ENCODE measurements at regions not wholly inside any gene's neighbourhood (a gene's known extent, or its start where the extent isn't known, plus 50 kb on each side); places are given as distances from the start of the nearest gene placed in this dataset.

- ChIA-PET POLR2A (no interaction called here), CTCF (no interaction called here)
- TF ChIP-seq CTCF (IDR thresholded peaks at IDR 0.05): no peak
- no peaks in the 10 kb centered on the region for H3K4me1 Mint-ChIP-seq (ENCODE audit: low read depth)
- no peak for ATAC-seq
- no peak overlapping the region for H3K4me3 Mint-ChIP-seq
- no peaks in the 10 kb centered on the region for H3K36me3 Mint-ChIP-seq (ENCODE audit: low read depth)
- no peak overlapping the region for H3K27ac Mint-ChIP-seq
- peaks cover 9% of the 10 kb centered on the region for H3K9me3 Mint-ChIP-seq
- no peak for DNase-seq
- no peaks in the 10 kb centered on the region for H3K27me3 Mint-ChIP-seq
- intact Hi-C loops (cut with micrococcal nuclease): no loop called here
Observed at GRCh38 chr17:71845337-71845736, 275.5 kb upstream of the SOX9 start.

GRCh38 chr17:71846561-71847110 is 274.2 kb upstream of the SOX9 start:
- no peak overlapping the region for H3K4me3 Mint-ChIP-seq
- ChIA-PET CTCF (no interaction called here), POLR2A (no interaction called here)
- H3K27ac Mint-ChIP-seq: no peak overlapping the region
- H3K4me1 Mint-ChIP-seq (ENCODE audit: low read depth): no peaks in the 10 kb centered on the region
- H3K27me3 Mint-ChIP-seq: no peaks in the 10 kb centered on the region
- peaks cover 9% of the 10 kb centered on the region for H3K9me3 Mint-ChIP-seq
- ATAC-seq (no peak), DNase-seq (no peak)
- no peaks in the 10 kb centered on the region for H3K36me3 Mint-ChIP-seq (ENCODE audit: low read depth)
- intact Hi-C loops (cut with micrococcal nuclease): no loop called here
- no peak for TF ChIP-seq CTCF (IDR thresholded peaks at IDR 0.05)

- Mint-ChIP-seq H3K9me3 (peaks cover under 1% of the 10 kb centered on the region), H3K4me3 (no peak overlapping the region), H3K36me3 (ENCODE audit: low read depth) (no peaks in the 10 kb centered on the region), H3K27ac (no peak overlapping the region), H3K4me1 (ENCODE audit: low read depth) (no peaks in the 10 kb centered on the region), H3K27me3 (no peaks in the 10 kb centered on the region)
- CTCF ChIA-PET: no interaction called here
- ATAC-seq (no peak), DNase-seq (no peak)
- intact Hi-C loops (cut with micrococcal nuclease): no loop called here
- POLR2A ChIA-PET: no interaction called here
- no peak for TF ChIP-seq CTCF (IDR thresholded peaks at IDR 0.05)
Observed at GRCh38 chr17:71849783-71850768, 270.7 kb upstream of the SOX9 start.

GRCh38 chr17:71850812-71851211 is 270.0 kb upstream of the SOX9 start:
- ATAC-seq: no peak
- Mint-ChIP-seq H3K4me1 (ENCODE audit: low read depth) (no peaks in the 10 kb centered on the region), H3K9me3 (no peaks in the 10 kb centered on the region), H3K4me3 (no peak overlapping the region), H3K36me3 (ENCODE audit: low read depth) (no peaks in the 10 kb centered on the region), H3K27ac (no peak overlapping the region), H3K27me3 (no peaks in the 10 kb centered on the region)
- no peak for DNase-seq
- CTCF ChIA-PET: no interaction called here
- intact Hi-C loops (cut with micrococcal nuclease): no loop called here
- TF ChIP-seq CTCF (IDR thresholded peaks at IDR 0.05): no peak
- POLR2A ChIA-PET: no interaction called here

- Mint-ChIP-seq H3K9me3 (no peaks in the 10 kb centered on the region), H3K4me1 (ENCODE audit: low read depth) (no peaks in the 10 kb centered on the region), H3K36me3 (ENCODE audit: low read depth) (no peaks in the 10 kb centered on the region), H3K4me3 (no peak overlapping the region), H3K27me3 (no peaks in the 10 kb centered on the region), H3K27ac (no peak overlapping the region)
- DNase-seq (no peak), ATAC-seq (no peak)
- ChIA-PET POLR2A (no interaction called here), CTCF (no interaction called here)
- TF ChIP-seq CTCF (IDR thresholded peaks at IDR 0.05): no peak
- intact Hi-C loops (cut with micrococcal nuclease): no loop called here
Observed at GRCh38 chr17:71855010-71855409, 265.8 kb upstream of the SOX9 start.

Measured in activated CD8-positive, alpha-beta T cell treated with anti-CD3 and anti-CD28 coated beads for 36 hours (primary cell).